Bronchial epithelial cell (primary cell): ENCODE measurements at regions not wholly inside any gene's neighbourhood (a gene's known extent, or its start where the extent isn't known, plus 50 kb on each side); places are given as distances from the start of the nearest gene placed in this dataset.

Experiments
- DNase-seq: peaks from one replicate; pipeline ENCODE4 v3.0.0-alpha.2; 2010; ENCODE audit warnings: low read depth
- FAIRE-seq: peaks from 2 replicates; lab custom pipeline; 2011; peaks lifted over from hg19 to GRCh38; lab: Jason Lieb, UNC
- H3K27me3 ChIP-seq: 2 replicates; pipeline ENCODE4 v1.5.1; 2011; ENCODE audit warnings: low read length; ENCODE audit not compliant: control insufficient read depth, insufficient read depth
- H3K36me3 ChIP-seq: 2 replicates; pipeline ENCODE4 v1.5.1; 2011; ENCODE audit warnings: low read length; ENCODE audit not compliant: control insufficient read depth, insufficient read depth
- H3K4me3 ChIP-seq: 2 replicates; pipeline ENCODE4 v1.5.1; 2011; ENCODE audit warnings: mild to moderate bottlenecking, low read depth, low read length, control low read depth
- TF ChIP-seq, protein P1 (sequence below): IDR thresholded peaks from 2 replicates; pipeline ENCODE4 v1.5.1; 2011; ENCODE audit warnings: mild to moderate bottlenecking, moderate library complexity, low read length, control low read depth, inconsistent platforms; ENCODE audit not compliant: insufficient read depth, severe bottlenecking

DNA sequence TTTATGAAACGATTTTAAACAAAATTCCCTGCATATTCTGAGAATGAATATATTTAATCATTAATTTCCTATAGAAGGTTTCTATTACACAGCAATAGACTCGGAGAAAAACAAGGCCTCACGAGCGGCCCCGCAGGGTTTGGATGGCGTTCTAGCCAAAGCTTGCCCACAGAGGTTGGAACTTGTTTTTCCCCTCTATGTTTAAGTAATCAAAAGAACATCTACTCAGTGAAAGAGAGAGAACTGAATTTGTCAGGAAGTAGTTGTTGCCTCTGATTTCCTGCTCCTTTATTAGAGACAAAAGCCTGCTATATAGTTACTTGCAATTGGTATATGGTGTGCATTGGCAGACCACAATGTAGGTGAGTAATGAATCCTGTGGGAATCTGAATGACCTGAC is 82.1 kb upstream of the HEY2 start:
- Histone ChIP-seq H3K4me3 (no peak overlapping the region), H3K27me3 (no peaks in the 10 kb centered on the region), H3K36me3 (no peaks in the 10 kb centered on the region)
- TF ChIP-seq, protein P1, sequence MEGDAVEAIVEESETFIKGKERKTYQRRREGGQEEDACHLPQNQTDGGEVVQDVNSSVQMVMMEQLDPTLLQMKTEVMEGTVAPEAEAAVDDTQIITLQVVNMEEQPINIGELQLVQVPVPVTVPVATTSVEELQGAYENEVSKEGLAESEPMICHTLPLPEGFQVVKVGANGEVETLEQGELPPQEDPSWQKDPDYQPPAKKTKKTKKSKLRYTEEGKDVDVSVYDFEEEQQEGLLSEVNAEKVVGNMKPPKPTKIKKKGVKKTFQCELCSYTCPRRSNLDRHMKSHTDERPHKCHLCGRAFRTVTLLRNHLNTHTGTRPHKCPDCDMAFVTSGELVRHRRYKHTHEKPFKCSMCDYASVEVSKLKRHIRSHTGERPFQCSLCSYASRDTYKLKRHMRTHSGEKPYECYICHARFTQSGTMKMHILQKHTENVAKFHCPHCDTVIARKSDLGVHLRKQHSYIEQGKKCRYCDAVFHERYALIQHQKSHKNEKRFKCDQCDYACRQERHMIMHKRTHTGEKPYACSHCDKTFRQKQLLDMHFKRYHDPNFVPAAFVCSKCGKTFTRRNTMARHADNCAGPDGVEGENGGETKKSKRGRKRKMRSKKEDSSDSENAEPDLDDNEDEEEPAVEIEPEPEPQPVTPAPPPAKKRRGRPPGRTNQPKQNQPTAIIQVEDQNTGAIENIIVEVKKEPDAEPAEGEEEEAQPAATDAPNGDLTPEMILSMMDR, result no peak
- DNase-seq (peak; percentile 67), FAIRE-seq (no peak)

DNA sequence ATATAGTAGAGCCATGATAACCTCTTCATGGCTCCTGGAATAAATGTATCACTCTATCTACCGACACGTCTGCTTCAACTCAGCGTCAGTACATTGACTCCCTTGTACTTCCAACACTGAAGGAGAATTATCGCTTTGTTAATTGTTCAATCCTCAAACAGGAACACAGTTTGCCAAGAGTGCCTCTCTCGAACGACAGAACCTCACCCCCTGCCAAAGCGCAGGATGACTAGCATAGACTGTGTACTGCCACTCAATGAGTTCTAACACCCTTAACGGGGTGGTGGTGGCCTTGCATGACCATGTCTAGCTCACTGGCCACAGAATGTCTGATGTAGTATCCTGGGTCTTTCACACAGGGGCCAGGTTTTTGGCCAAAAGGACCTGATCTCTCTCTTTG is 81.4 kb upstream of the HEY2 start:
- no peaks in the 10 kb centered on the region for H3K36me3 ChIP-seq
- TF ChIP-seq, protein P1, result no peak
- no peak for DNase-seq
- no peak for FAIRE-seq
- H3K27me3 ChIP-seq, result no peaks in the 10 kb centered on the region
- H3K4me3 ChIP-seq, result no peak overlapping the region

DNA sequence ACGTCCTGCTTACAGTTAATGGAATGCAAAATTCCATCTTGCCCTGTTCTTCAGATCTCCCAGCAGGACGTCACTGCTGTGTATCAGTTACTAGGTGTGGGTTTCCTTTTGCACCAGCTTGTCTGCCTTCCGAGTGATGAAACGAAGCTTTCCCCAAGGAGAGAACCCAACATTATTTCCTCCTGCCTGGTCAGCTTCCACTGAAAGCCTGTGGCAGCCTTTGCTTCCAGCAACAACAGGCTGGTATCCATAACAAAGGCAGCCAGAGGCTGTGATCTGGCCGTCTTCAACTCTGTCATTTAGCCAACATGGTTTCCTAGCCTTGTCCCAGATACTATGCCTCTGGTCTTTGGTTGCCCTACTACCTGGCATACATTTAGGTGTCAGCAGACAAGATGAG is 78.9 kb upstream of the HEY2 start:
- TF ChIP-seq, protein P1, result no peak
- H3K4me3 ChIP-seq, result no peak overlapping the region
- DNase-seq (peak; percentile 71), FAIRE-seq (no peak)
- no peaks in the 10 kb centered on the region for H3K27me3 ChIP-seq
- H3K36me3 ChIP-seq, result no peaks in the 10 kb centered on the region

DNA sequence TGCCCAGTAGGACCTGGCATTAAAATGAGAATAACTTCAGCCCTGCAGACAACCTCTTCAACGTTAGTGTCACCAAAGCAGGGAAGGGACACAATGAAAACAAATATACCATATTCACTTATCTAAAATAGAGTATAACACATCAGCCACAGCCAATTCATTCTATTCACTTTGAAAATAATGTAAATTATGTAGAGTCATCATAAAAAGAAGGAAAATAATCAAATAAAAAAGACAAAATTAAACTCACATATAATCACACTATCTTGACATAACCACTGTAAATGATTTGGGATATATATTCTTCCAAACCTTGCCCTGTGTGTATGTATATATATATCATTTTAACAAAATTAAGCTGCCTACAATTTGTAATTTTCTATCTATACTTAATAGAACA is 78.1 kb upstream of the HEY2 start:
- no peaks in the 10 kb centered on the region for H3K27me3 ChIP-seq
- H3K36me3 ChIP-seq, result no peaks in the 10 kb centered on the region
- DNase-seq (no peak), FAIRE-seq (no peak)
- TF ChIP-seq, protein P1, result no peak
- no peak overlapping the region for H3K4me3 ChIP-seq

DNA sequence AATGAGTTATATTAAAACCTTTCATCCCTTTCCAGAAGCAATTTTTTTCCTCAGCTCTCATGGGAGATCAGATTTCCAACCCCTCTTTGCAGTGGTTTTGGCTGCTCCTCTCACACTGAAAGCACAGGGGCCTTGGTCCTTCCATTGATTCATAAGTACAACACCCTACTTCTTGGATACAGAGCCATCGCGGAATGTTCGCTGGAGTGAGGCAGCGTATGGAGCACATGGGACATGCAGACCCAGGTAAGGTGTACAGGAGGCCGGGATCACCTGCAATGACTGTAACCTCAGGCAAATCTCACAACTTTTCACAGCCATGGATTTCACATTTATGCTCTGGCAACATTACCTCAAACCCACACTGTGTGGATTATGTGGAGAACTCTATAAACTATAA is 75.2 kb upstream of the HEY2 start:
- Histone ChIP-seq H3K27me3 (no peaks in the 10 kb centered on the region), H3K4me3 (no peak overlapping the region), H3K36me3 (no peaks in the 10 kb centered on the region)
- FAIRE-seq, result no peak
- TF ChIP-seq, protein P1, result no peak
- no peak for DNase-seq

DNA sequence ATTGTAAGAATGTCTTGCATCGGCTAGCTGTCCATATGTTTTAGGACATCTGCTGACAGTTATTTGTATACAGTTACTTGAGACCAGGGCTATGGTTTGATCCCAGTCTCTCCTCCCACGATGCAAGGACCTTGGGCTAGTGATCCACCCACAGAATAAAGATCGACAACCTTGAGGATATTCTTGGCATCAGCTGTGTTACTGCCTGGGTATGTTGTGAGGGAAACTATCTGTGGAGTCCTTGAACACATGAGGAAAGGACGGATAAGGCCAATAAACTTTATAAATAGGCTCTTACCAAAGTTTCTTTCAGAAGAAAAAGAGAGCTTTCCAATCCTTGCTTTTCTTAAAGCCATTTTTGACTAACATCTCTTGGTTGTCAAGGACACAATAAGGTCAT is 70.8 kb upstream of the HEY2 start:
- FAIRE-seq (no peak), DNase-seq (no peak)
- TF ChIP-seq, protein P1, result no peak
- H3K27me3 ChIP-seq, result no peaks in the 10 kb centered on the region
- no peak overlapping the region for H3K4me3 ChIP-seq
- no peaks in the 10 kb centered on the region for H3K36me3 ChIP-seq
